ENCODE measurements at regions not wholly inside any gene's neighbourhood (a gene's known extent, or its start where the extent isn't known, plus 50 kb on each side); places are given as distances from the start of the nearest gene placed in this dataset.

DNA sequence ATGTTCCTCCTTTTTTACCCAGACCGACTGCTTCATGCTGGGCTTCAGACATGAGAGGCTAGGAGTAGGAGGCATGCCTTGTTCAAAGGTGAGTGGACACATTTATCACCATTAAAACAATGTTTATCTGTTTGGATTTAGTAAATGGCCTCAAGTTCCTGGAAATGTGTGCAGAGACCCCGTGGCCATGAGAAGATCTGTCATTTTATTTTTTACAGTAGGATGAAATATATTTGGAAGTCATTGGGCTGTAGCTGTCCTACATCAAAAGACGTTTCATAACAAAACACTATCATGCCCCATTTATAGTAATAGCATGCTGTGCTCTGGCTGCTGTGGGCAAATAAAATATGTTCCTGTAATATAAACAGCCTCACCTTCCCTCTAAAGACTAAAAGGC, 403.9 kb upstream of the TNP1 start:
- no peak for DNase-seq

DNA sequence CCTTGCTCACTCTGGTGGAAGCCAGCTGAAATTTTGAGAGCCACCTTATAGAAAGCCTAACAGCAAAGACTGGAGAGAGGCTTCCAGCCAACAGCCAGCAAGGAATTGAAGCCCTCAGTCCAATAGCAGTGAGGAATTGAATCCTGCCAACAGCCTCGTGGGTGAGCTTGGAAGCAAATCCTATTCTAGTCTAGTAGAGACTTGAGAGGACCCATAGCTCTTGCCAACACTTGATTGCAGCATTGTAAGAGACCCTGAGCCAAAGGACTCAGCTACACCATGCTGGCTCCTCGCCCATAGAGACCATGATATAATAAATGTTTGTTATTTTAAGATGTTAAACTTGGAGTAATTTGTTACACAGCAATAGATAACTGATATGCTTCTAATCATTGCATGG, 403.0 kb upstream of the TNP1 start:
- DNase-seq, result no peak

- DNase-seq, result no peak
Measured at GRCh38 chr2:217261452-217261851, 401.6 kb upstream of the TNP1 start.

- DNase-seq, result no peak
Measured at GRCh38 chr2:217260441-217261115, 400.7 kb upstream of the TNP1 start.

- no peak for DNase-seq
Measured at GRCh38 chr2:217258170-217258569, 398.3 kb upstream of the TNP1 start.

- no peak for DNase-seq
Measured at GRCh38 chr2:217256251-217256650, 396.4 kb upstream of the TNP1 start.

DNA sequence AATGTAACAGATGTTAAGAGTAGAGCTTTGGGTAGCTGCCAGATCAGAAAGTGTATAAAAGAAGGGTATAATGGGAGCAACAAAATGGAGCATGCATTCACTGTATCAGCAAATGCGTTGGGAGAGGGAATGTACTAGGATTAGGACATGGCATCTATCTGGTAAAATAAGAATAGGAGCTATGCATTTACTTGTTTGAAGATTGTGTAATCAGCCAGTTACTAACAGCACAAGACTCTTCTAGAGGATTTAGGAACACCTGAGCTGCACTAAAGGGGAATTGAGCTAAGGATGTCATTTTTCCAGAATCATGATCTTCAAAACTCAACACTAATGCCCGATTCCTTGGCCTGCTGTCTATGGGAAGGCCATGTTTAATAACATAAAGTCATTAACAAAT, 394.2 kb upstream of the TNP1 start:
- no peak for DNase-seq

GRCh38 chr2:217252181-217252580, 392.3 kb upstream of the TNP1 start:
- DNase-seq, result no peak

DNA sequence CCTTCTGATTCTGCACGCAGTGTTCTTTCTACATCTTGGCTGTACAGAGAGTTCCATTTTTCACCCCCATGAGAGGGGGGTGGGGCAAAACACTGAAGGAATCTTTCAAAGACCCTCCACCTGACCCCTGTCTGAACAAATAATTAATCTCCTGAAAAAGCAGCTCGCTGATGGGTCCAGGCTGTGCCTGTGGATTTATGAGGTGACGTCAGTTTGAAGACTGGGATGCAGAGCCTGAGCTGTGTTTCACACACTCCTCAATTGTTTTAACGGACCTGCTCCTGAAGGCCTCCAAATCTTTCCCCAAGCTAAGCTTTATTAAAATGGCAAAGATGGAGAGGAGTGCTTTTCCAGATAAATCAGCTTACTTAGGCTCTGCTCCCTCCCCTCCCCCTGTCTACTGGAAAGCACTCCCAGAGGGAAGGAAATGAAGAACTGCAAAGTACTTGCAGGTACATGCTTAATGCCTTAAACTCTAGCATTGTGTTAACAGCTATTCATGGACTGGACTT, 390.2 kb upstream of the TNP1 start:
- peak; percentile 80 for DNase-seq

GRCh38 chr2:217249121-217250012, 389.5 kb upstream of the TNP1 start:
- DNase-seq, result peak; percentile 40

DNA sequence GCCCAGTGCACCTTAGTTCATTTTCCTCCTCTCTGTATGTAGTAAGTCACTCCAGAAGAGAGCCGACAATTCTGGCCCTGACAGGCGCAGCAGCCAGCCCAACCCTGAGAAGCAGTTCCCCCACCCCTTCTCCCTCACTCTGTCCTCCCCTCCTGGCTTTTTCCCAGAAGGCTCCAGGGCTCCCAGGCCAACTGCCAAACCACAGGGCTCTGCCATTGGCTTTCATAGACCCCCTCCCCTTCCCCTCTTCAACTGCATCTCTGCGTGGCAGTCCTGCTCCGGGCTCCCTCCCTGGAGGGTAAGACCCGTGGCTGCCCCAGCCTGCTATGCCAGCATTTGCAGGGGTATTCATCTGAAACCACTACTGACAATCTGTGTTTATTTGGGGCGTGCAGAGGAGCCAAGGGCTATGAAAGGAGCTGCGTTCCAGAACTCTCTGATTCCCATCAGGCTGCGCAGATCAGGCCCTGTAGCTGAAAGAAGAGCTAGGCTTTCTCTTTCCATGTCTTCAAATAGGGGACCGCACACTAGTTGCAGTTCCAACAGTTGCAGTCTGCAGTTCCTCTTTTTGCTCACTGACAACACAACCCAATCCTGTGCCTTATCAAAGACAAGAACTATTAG, 388.6 kb upstream of the TNP1 start:
- DNase-seq, result peak; percentile 90

GRCh38 chr2:217247476-217247875, 387.6 kb upstream of the TNP1 start:
- peak; percentile 23 for DNase-seq

DNA sequence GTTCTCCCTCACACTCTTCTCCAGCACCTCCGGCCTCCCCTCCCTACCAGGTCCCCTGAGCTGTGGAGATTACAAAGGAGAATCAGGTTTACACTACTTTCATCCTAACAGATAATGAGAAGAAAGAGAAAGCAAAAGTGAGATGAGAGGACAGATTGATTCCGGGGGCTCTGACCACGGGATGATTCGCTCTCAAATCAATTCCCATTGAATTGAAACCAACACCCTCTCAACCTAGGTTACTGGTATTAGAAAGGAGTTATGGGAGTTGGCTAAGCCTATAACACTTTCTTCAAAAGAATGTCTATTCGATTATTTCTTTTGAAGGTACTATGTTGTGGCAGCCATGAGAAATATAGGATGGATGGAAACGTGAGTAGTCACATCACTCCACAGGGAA, 386.2 kb upstream of the TNP1 start:
- DNase-seq, result no peak

GRCh38 chr2:217244815-217245214, 385.0 kb upstream of the TNP1 start:
- DNase-seq, result no peak

DNA sequence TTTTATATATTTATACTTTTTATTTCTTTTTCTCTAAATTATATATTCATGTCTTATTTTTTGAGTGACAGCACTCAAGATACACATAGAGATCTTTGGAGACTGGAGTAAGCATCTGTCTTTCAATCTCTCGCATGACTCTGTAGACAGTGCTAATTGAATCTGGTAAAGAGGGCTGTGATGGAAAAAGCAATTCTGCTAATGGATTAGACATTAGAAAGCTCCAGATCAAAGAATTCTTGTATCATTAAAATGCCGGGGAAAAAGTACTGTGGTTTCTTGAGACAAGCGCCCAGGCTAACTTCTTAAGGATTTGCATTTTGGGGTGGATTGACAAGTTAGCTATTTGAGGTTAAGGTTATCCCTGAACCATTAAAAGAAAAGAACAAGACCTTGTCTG, 383.1 kb upstream of the TNP1 start:
- no peak for DNase-seq

- DNase-seq, result no peak
Measured at GRCh38 chr2:217231724-217232123, 371.9 kb upstream of the TNP1 start.

DNA sequence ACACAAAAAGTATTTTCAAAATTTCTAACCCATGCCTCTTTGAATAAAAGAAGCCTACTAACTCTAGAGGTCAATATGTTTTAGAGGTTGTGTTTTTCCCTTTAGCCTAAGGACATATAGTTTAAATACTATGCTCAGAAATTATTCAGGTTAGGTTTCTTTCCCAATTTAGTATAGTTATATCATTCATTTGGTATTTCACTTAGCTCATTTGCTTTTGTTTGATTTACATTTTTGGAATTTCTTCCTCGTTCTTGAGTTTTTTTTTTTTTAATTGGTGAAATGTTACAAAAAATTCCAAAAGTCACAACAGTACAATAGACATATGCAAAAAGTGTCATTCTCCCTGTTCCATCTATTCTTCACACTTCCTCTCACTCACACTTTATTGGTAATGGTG, 371.3 kb upstream of the TNP1 start:
- DNase-seq, result no peak

GRCh38 chr2:217228732-217229131, 368.9 kb upstream of the TNP1 start:
- no peak for DNase-seq

DNA sequence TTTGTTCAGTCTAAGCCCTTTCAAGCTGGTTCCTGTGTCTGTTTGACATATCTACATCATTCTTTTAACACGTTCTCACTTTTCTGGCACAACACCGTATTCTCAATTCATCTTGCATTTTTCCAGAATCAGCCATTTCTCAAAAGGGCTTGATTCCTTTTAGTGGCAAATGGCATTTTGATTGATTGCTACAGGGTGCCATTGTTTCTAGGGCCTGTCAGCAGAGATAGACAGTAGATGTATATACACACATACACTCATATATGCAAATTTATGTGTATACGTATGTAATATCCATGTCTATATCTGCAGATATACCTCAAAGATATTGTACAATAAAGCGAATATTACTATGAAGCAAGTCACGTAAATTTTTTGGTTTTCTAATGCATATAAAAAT, 367.9 kb upstream of the TNP1 start:
- no peak for DNase-seq

- DNase-seq, result no peak
Measured at GRCh38 chr2:217225596-217225995, 365.7 kb upstream of the TNP1 start.

DNA sequence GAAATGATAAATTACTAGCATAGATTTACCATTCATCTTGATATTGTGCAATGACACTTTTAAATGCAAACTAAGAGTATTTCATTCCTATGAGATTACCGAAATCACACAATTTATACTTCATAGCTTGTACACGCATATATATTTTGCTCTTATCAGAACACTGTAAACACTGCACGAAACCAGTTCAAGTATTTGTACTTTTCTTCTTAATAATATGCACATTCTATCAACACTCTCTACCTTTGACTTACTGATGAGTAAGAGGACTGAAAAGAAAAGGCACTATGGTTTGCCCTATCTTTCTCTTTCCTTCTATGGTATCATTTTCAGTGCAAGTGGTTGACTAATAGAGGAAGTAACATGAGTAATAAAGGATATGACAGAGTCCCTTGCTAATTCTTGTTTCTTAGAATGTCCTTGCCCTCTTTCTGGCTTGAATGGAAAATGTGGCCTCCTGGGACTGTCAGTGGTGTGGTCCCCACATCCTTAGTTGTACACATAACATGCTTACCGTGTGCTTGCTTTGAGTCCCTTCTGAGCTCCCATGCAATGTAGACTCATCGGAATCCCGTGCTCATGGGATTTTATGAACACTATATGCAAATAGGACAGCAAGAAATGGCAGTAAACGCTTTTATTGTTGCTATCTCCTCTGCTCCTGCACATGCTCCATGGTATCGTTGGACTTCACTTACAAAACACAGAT, 363.5 kb upstream of the TNP1 start:
- DNase-seq, result no peak

GRCh38 chr2:217222309-217222910, 362.5 kb upstream of the TNP1 start:
- no peak for DNase-seq

All from hindlimb muscle (tissue), 1 donor.